ENCODE measurements at regions not wholly inside any gene's neighbourhood (a gene's known extent, or its start where the extent isn't known, plus 50 kb on each side); places are given as distances from the start of the nearest gene placed in this dataset.

DNA sequence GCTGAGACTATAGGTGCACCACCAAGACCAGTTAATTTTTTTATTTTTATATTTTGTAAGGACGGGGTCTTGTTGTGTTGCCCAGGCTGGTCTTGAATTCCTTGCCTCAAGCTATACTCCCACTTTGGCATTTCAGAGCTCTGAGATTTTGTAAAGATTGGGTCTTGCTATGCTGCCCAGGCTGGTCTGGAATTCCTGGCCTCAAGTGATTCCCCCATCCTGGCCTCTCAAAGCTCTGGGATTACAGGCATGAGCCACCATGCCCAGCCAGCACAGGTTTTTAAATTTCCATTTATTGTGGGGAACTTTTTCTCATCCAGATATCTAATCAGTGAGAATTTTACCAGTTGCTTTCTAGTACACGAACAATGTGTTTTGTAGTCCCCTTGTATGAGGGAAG is 156.1 kb upstream of the VLDLR start:
- DNase-seq: no peak

DNA sequence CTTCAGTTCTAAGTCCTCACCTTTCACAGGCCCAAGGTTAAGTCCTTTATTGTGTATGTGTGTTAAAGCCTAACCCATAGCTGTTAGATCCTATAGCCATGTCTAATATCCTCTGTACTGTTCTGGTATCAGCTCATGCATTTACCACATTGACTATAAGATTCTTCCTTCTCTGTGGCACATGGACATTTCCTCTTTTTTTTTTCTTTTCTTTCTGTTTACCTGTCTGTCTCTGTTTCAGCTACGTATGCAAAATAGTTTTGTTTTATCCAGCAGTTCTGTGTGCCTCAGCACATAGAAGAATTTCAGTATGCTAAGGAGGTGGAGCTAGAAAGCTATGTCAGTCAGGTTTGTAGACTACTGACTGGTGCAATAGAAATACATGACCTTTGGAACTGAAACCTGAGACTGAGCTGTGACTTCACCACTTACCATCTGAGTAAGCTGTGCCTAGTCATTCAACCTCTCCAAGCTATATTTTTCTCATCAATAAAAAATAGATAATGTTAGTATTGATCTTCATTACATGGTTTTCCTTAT is 155.6 kb upstream of the VLDLR start:
- DNase-seq: peak; percentile 94 to 97

DNA sequence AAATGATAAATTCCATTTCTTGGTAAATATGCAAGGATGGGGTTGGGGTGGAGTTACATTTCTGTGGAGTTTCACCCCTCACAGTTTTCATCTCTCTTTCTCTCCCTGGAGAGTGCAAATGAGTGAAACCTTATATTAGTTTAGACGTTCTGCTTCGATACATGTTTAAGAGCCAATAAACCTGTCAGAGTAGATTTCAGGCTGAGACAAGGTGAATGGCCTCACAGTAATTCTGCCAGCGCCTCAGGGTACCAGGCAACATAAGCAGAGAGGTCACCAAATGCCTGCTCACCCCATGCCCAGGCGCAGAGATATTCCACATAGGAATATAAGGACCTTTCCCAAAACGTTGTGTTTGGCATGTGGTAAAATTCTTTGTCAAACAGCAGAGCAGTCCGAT is 154.9 kb upstream of the VLDLR start:
- DNase-seq: peak; percentile 89 to 91

DNA sequence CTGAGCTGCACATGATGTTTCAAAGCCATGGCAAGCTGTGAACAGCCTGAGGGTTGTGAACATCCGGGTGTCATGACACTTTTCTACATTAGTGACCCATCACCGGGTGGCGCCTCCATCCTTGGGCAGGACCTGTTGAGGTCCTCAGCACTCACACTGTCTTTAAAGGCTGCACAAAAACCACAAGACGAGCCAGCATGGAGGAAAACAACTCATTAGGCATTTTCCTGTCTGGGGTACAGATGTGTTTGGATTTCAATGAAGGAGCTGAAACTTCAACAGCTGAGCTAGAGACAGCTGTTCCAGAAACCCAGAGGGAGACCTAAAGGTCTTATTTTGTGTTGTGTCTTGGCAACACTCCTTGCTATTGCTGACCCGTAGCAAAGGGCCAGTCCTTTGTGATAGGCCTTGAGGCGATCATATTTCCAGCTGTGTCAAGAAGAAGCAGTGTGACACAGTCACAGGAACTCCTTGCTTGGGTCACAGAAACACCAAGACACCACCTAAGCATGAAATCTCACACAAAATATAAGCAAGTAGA is 151.8 kb upstream of the VLDLR start:
- peak; percentile 4 to 39 for DNase-seq

DNA sequence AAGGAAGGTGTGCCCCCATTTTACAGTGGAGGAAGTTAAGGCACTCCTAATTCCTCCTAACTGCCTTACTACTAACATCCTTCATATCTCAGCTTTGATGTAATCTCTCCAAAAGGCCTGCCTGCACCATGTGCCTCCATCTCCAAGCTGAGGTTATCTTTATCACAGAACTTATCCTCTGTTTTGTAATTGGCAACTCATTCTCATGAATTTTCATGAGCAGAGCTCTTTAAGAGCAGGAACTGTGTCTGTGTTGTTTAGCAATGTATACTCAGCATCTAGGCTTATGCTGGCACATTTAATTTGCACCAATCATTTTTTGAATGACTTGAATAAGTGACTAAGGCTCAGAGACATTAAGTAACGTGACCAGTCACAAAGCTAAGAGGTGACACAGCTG is 147.9 kb upstream of the VLDLR start:
- no peak for DNase-seq

DNA sequence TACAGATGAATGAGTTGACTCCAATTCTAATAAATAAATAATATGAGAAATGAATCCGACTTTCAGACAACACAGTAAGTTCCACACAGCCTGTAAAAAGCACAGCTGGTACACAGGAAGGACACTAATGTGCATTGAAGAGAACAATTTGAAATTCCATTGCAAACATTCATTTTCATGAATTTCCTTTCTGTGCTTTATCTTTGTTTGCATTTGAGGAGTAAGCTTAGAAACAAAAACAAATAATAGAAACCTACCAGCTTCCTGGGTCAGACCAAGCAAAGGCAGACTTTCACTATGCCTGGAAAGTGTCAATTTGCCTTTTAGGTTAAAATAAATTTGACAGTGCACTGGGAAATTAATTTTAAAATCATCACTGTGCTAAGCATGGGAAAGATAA is 143.8 kb upstream of the VLDLR start:
- DNase-seq: peak; percentile 32 to 33

DNA sequence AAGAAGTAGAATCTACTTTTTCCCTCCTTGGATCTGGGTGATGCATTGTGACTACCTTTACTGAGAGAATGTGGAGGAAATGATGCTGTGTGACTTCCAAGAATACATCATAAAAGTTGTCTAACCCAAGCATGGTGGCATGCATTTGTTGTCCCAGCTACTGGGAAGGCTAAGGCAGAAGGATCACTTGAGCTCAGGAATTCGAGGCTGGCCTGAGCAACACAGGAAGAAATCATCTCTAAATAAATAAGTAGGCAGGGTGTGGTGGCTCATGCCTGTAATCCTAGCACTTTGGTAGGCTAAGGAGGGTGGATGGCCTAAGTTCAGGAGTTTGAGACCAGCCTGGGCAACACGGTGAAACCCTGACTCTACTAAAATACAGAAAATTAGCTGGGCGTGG is 143.2 kb upstream of the VLDLR start:
- no peak for DNase-seq

DNA sequence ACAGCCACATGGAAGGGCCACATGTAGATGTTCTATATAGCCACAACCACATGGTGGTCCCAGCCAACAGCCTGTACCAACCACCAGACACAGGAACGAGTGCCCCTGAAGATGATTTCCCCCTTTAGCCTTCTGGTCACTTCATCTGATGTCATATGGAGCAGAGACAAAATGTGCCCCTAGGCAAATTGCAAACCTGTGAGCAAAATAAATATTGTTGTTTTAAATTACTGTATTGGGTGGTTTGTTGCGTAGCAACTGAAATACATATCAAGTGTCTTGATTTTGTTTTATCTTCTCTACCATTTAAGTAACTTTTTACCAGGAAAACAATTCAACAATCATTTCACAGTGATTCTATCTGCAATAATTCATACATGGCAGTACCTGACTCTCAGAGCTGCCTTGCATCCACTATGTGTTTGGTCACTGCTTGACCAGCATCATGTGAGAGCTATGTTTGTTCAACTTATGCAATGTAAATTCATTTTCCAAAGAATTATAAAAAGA is 142.5 kb upstream of the VLDLR start:
- DNase-seq: no peak

DNA sequence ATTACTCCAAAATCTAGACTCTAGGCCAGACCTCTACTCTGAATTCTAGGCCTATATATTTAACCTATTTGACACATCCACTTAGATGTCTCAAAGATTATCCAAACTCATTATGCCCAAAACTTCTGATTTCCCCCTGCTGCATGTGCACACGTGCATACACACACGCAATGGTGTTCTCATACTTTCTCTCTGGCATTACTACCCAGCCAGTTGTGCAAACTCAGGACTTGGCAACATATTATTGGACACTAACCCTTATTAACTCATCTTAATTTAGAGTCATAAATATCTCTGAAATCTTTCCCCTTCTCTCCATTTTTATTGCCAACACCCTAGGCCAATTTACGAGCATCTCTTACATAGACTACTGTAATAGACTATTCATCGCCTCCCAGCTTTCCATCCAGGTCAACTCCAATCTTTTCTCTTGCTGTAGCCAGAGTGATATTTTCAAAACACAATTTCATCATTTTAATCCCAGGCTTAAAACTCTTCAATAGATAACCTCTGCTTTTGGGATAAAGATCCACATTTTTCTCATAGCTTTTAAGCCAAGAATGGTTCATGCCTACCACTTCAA is 141.2 kb upstream of the VLDLR start:
- no peak for DNase-seq

DNA sequence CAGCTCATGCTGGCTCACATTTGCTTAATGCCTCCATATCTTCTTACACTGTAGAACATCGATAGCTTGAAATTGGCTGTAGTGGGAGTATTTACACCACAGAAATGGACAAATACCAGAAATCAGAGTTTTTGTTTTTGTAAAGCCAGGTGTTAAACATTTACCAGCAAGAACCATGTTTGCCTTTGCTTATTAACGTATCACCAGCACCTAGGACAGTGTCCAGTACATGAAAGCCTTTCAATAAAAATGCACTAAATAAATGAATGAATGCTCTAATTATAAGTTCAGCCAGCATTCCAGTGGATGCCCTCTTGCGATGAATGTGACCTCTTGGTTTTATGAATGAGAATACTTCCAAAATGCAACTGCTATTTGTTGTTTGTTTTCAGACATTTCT is 140.4 kb upstream of the VLDLR start:
- DNase-seq: no peak

DNA sequence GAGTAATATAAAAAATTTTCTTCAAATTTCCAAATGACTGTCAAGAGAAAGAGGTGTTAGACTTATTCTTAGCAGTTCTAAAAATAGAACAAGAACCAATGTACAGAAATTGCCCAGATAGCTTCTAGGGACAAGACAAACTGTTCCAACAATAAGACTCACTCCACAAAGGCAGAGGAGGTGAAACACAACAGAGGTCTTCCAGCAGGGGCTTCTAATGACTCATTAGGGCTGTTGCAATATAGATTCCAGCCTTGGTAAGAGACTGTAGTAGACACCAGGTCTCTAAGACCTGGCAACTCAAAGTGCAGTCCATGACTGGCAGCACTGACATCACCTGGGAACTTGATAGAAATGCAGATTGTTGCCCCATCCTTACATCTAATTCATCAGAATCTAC is 134.6 kb upstream of the VLDLR start:
- DNase-seq: no peak

DNA sequence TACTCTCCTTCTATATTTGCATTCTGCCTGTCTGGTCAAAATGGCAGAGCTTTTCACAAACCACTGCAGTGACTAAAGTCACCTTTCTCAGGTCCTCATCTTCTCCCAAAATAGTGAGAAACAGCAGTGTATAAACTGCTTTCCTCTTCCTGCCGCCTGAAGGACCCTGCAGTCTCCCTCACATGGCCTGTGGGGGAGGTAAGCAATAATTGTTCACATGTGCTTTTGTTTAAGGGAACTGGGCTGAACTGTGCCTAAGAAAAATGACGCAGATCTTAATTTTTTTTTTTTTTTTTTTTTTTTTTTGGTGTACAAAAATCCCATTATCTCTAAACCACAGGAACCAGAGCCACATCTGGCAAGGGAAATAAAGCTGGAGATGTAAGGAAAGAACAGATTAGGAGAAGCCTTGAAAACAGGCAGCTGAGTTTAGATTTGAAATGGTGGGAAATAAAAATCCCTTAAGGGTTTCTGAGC is 131.7 kb upstream of the VLDLR start:
- no peak for DNase-seq

DNA sequence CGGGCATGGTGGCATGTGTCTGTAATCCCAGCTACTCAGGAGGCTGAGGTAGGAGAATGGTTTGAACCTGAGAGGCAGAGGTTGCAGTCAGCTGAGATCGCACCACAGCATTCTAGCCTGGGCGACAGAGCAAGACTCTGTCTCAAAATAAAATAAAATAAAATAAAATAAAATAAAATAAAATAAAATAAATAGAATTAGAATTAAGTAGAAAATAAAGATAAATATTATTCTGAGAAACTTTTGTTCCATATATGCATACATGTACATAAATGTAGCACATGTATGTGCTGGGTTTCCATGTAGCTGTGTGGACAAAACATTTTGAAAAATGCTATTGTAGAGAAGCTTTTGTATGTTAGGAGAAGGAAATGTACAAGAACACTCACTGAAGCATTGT is 129.4 kb upstream of the VLDLR start:
- no peak for DNase-seq

DNA sequence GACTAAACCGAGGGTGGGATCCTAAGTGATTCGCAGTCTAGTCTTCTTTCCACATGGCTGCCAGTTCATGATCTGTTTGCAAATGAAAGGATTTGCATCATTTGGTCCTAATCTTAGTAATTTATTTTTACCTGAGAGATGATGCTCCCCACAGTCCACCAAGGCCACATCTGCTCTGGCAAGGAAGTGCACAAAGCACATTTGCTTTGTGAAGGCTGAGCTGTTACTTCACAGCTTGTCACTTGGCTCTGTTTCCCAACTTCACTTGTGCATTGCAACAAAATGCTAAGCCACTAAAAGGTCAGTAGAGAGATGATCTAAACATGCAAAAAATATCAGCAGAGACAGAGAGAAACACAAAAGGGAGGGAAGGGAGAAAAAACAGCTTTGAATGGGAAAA is 128.5 kb upstream of the VLDLR start:
- DNase-seq: peak; percentile 42 to 69

DNA sequence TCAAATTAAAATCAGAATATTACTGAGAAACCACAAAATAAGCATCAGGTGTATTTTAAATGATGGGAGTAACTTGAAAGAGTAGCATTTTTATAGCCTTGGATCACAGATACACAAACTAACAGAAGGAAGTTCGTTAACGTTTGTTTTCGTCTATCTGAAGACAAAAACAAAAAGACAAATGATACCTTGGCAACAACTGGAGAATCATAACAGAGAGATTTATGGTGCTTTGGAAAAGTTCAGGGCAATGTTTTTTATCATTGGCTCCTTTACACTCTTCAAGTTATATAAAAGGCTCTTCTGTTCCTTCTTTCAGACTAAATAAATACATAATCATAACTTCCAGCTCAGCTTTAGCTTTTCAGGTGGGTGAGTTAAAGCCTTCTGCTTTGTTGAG is 128.1 kb upstream of the VLDLR start:
- no peak for DNase-seq

DNA sequence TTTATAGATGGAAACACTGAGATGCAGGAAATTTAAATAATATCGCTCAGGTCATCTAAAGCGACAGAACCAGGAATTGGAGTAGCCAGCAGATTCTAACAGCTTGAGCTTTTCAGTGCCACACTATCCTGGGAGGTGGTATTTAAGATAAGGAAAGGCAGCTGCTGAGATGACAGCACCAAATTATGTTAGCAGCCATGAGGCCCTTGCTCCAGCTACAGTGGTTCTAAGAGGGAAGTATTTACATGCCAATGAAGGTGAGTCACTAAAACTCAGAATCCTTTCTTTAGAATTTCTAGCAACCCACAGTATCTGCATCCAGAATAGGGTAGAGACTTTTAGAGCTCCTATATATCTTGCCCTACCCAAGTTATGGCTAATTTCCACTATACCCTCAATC is 127.0 kb upstream of the VLDLR start:
- no peak for DNase-seq

DNA sequence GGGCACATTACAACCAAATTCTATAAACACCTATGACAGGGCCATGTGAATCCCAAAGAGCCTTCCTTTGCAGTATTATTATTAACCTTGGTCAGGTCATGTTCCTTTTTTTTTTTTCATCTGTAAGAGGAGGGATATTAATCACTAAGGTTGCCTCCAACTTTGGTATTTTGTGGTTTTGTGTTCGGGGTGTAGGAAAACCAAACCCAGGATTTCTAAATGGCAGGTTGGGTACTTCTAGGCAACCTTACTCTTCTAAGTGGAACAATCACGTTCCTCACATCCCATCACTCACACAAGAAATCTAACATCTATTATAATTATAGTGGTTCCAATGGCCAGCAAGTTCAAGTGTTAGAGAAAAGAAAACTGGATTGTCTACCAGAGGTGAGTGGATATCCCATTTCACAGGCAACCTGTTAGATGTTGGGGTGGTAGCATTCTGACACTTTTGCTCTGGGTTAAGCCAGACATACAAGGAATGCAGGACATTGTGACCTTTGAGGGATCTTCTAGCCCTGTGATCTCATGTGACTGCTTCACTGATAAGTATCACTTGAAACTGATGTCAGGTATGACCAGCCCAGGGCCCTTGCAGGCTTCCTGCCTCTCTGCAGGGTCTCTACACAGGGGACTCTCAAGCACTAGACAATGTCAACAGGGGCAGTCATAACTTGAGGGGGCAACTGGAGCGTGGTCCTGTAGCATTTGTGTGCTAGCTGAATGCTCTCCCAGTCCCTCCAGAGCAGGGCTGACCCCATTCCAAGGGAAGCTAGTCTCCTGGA is 126.2 kb upstream of the VLDLR start:
- DNase-seq: no peak

DNA sequence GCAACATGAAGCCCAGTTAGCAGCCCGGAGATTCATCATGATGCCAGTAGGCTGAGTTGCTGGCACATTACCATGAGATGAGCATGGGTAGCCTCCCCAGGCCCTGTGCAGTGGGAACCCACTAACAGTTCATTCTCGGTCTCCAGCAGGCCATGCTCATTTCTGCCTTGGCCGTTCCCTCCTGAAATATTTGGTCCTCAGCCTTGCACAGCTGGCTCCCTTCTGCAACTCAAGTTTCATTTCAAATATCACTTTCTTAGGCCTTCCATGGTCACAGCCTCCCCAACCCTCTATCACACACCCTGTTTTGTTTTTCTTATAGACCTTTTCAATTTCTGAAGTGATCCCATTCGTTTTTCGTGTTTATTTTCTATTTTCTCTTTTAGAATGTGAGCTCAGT is 125.4 kb upstream of the VLDLR start:
- DNase-seq: no peak

DNA sequence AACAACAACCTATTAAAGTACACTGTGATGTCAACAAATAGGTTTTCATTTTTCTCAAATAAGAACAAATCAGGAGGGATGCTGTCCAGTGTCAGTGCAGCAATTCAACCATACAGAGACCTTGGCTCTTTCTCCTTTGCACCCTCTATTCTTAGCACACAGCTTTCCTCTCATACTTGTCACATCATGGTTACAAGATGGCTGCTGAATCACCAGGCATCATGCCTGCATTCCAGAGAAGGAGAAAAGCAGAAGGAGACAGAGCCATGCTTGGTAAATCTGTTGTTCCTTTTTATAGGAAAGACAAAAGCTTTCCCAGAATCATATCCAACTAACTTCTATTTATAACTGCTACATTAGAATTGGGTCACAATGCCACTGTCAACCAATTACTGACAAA is 124.7 kb upstream of the VLDLR start:
- no peak for DNase-seq

DNA sequence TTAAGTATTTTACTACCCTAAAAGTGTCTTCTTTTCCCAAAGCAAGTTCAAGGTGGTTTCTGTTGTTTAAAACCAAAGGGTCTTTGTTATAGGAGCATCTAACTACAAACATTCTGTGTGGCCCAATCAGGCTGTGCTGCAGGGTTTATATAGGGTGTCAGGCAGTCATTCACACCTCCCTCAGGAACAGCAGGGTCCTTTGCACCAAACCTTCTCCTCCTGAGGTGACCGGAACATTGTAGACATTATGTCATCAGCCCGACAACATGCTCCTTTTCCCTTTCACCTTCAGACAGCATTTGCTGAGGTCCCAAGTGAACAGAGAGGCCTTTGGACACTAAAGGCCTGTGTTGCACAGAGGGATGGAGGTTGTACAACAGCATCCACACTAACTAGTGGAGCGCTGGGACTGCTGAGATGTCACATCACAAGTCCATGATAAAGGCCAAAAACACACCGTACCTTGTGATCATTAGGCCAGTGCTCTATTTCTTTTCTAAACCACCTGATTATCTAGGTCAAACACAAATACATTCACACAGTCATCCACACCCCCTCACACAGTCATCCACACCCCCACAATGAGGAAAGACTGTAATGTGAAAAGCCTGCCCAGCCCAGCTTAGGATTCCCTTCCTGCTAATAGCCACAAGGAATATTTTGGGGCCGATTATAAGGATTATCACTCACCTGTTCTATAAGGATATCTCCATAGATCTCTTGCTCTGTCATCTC is 123.8 kb upstream of the VLDLR start:
- DNase-seq: no peak

DNA sequence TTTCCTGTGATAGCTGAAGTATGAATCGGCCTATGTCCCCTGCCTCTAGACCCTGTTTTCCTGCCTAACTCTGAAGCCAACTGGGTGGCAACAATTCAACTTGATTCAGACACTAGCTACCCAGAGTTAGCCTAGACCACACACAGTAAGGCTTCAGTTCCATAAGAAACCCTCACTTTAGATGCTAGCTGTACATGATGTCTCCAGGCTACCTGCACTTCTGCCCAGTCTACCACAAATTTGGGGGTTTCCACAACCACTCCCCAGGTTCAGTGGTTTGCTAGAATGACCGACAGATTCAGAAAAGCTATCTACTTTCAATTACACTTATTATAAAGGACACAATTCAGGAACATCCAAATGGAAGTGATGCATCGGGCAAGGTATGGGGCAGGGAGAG is 119.4 kb upstream of the VLDLR start:
- no peak for DNase-seq

DNA sequence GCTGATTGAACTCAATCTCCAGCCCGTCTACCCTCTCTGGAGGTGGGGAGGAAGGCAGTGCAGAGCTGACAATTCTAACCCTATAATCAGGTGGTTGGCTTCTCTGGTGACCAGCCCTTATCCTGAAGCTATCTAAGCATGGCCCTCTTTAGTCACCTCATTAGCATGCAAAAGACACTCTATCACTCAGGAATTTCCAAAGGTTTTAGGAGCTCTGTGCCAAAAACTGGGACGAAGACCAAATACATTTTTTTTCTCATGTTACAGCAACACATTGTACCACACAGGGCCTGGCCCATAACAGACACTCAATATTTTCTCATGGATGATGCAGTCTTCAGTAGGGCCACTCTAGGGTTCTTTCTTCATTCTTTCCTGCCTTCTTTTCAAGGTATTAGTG is 118.8 kb upstream of the VLDLR start:
- DNase-seq: no peak

DNA sequence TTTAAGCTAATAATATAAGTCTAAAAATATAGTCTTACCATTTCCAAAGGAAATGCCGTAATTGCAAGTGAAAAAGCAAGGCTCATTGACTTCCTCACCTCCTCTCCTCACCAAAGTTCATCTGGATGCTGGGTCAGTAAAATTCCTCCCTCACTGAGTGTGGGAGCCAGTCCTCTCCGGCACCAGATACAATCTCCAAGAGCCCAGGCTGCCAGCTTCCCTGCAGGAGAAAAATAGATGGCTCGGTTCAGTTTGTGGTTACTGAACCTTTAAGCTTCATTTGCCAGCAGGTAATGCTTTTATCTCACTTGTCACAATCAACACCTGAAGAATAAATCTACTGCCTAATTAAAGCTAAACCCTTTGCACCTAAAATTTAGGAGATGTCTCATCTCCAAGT is 115.3 kb upstream of the VLDLR start:
- DNase-seq: no peak
